ENCODE measurements at regions not wholly inside any gene's neighbourhood (a gene's known extent, or its start where the extent isn't known, plus 50 kb on each side); places are given as distances from the start of the nearest gene placed in this dataset.

DNA sequence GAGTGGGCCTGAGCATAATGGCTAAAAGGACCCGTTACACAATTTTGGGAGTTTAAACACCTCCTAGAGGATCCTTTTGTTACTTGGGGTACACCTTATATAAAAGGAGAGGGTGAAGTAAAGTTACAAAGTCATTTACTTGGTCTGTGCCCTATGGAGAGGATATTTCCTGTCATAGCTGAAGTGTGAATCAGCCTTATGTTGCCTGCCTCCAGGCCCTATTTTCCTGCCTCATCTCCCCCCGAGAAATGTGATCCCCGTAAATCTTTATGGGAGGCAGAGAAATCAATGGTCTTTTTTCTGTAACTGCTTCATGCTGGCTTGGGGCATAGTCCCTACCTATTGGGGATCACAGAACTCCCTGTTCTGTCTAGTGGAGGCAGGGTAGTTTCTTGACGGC, 906.6 kb downstream of the DSC3 start:
- H3K9me3 ChIP-seq (ENCODE audit: insufficient read depth, low read depth, low read length), result no peaks in the 10 kb centered on the region
- H3K4me2 ChIP-seq (ENCODE audit: low read depth, low read length, poor library complexity, severe bottlenecking), result no peak overlapping the region
- no peaks in the 10 kb centered on the region for H4K20me1 ChIP-seq (ENCODE audit: insufficient read depth, low read length, poor library complexity, severe bottlenecking)
- H3K36me3 ChIP-seq (ENCODE audit: insufficient read depth, low read length), result no peaks in the 10 kb centered on the region
- H3F3A ChIP-seq (ENCODE audit: low read depth), result no peaks in the 10 kb centered on the region
- no peak overlapping the region for H2AFZ ChIP-seq (ENCODE audit: low read length)
- no peak overlapping the region for H3K9ac ChIP-seq (ENCODE audit: low read depth, low read length, poor library complexity, severe bottlenecking)
- no peaks in the 10 kb centered on the region for H3K79me2 ChIP-seq (ENCODE audit: insufficient read depth, low read length)
- no peaks in the 10 kb centered on the region for H3K9me2 ChIP-seq (replicated peaks; ENCODE audit: low read depth, low read length)
- TF ChIP-seq EZH2phosphoT487 (IDR thresholded peaks at IDR 0.05; ENCODE audit: borderline replicate concordance), result no peak
- TF ChIP-seq, protein P1, sequence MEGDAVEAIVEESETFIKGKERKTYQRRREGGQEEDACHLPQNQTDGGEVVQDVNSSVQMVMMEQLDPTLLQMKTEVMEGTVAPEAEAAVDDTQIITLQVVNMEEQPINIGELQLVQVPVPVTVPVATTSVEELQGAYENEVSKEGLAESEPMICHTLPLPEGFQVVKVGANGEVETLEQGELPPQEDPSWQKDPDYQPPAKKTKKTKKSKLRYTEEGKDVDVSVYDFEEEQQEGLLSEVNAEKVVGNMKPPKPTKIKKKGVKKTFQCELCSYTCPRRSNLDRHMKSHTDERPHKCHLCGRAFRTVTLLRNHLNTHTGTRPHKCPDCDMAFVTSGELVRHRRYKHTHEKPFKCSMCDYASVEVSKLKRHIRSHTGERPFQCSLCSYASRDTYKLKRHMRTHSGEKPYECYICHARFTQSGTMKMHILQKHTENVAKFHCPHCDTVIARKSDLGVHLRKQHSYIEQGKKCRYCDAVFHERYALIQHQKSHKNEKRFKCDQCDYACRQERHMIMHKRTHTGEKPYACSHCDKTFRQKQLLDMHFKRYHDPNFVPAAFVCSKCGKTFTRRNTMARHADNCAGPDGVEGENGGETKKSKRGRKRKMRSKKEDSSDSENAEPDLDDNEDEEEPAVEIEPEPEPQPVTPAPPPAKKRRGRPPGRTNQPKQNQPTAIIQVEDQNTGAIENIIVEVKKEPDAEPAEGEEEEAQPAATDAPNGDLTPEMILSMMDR (conservative IDR thresholded peaks at IDR 0.05; ENCODE audit: low read length), result no peak
- H3K27me3 ChIP-seq (ENCODE audit: insufficient read depth, low read length, poor library complexity, severe bottlenecking), result no peaks in the 10 kb centered on the region
- no peak overlapping the region for H3K4me3 ChIP-seq (ENCODE audit: low read length, poor library complexity, severe bottlenecking)
- H3K4me1 ChIP-seq (ENCODE audit: insufficient read depth, low read length, poor library complexity, severe bottlenecking), result no peaks in the 10 kb centered on the region

DNA sequence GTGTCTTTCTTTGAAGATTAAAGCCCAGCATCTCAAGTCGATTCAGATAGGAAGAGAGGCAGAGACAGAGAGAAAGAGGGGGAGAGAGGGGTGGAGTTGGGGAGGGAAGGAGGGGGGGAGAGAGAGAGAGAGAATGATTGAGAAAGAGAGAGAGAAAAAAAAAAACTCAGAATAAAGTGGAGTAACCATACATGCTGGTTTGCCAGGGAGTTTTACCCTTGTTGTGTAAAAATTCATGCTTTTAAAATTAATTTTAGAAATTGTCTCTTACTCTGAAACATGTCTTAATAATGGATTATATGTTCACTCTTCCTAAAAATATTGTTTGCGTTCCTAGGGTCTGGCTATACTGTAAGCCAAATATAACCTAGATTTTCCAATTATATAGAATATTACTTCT, 908.5 kb downstream of the DSC3 start:
- H3K79me2 ChIP-seq (ENCODE audit: insufficient read depth, low read length), result no peaks in the 10 kb centered on the region
- H3F3A ChIP-seq (ENCODE audit: low read depth), result no peaks in the 10 kb centered on the region
- no peaks in the 10 kb centered on the region for H3K4me1 ChIP-seq (ENCODE audit: insufficient read depth, low read length, poor library complexity, severe bottlenecking)
- no peaks in the 10 kb centered on the region for H3K9me3 ChIP-seq (ENCODE audit: insufficient read depth, low read depth, low read length)
- H3K9me2 ChIP-seq (replicated peaks; ENCODE audit: low read depth, low read length), result no peaks in the 10 kb centered on the region
- H4K20me1 ChIP-seq (ENCODE audit: insufficient read depth, low read length, poor library complexity, severe bottlenecking), result no peaks in the 10 kb centered on the region
- TF ChIP-seq, protein P1 (conservative IDR thresholded peaks at IDR 0.05; ENCODE audit: low read length), result no peak
- no peak for TF ChIP-seq EZH2phosphoT487 (IDR thresholded peaks at IDR 0.05; ENCODE audit: borderline replicate concordance)
- H3K27me3 ChIP-seq (ENCODE audit: insufficient read depth, low read length, poor library complexity, severe bottlenecking), result no peaks in the 10 kb centered on the region
- H2AFZ ChIP-seq (ENCODE audit: low read length), result no peak overlapping the region
- H3K9ac ChIP-seq (ENCODE audit: low read depth, low read length, poor library complexity, severe bottlenecking), result no peak overlapping the region
- H3K36me3 ChIP-seq (ENCODE audit: insufficient read depth, low read length), result no peaks in the 10 kb centered on the region
- no peak overlapping the region for H3K4me2 ChIP-seq (ENCODE audit: low read depth, low read length, poor library complexity, severe bottlenecking)
- no peak overlapping the region for H3K4me3 ChIP-seq (ENCODE audit: low read length, poor library complexity, severe bottlenecking)

DNA sequence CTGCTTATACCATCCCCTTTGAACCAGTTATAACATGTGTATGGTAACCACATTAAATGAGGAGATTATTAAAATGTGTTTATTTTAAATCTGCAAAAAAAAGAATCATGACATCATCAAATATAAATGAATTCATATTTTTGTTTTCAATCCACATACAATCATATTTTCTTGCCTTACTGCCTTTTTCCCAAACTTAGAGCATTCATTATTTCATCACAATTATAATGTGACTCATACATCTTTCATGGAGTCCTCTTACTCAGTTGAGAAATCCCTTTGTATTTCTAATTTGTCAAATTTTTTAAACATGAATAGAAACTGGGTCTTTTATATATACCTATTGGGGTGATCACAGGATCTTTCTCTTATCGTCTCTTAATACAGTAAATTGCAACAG, 909.6 kb downstream of the DSC3 start:
- H4K20me1 ChIP-seq (ENCODE audit: insufficient read depth, low read length, poor library complexity, severe bottlenecking), result no peaks in the 10 kb centered on the region
- H3K9me3 ChIP-seq (ENCODE audit: insufficient read depth, low read depth, low read length), result no peaks in the 10 kb centered on the region
- H3K36me3 ChIP-seq (ENCODE audit: insufficient read depth, low read length), result no peaks in the 10 kb centered on the region
- no peaks in the 10 kb centered on the region for H3K27me3 ChIP-seq (ENCODE audit: insufficient read depth, low read length, poor library complexity, severe bottlenecking)
- no peak overlapping the region for H3K4me3 ChIP-seq (ENCODE audit: low read length, poor library complexity, severe bottlenecking)
- H3K4me1 ChIP-seq (ENCODE audit: insufficient read depth, low read length, poor library complexity, severe bottlenecking), result no peaks in the 10 kb centered on the region
- H3F3A ChIP-seq (ENCODE audit: low read depth), result no peaks in the 10 kb centered on the region
- H3K9me2 ChIP-seq (replicated peaks; ENCODE audit: low read depth, low read length), result no peaks in the 10 kb centered on the region
- no peak overlapping the region for H3K9ac ChIP-seq (ENCODE audit: low read depth, low read length, poor library complexity, severe bottlenecking)
- no peak overlapping the region for H3K4me2 ChIP-seq (ENCODE audit: low read depth, low read length, poor library complexity, severe bottlenecking)
- H3K79me2 ChIP-seq (ENCODE audit: insufficient read depth, low read length), result no peaks in the 10 kb centered on the region
- TF ChIP-seq, protein P1 (conservative IDR thresholded peaks at IDR 0.05; ENCODE audit: low read length), result no peak
- no peak for TF ChIP-seq EZH2phosphoT487 (IDR thresholded peaks at IDR 0.05; ENCODE audit: borderline replicate concordance)
- H2AFZ ChIP-seq (ENCODE audit: low read length), result no peak overlapping the region
